SU-DHL-6 (cell line): ENCODE measurements at regions not wholly inside any gene's neighbourhood (a gene's known extent, or its start where the extent isn't known, plus 50 kb on each side); places are given as distances from the start of the nearest gene placed in this dataset.

Experiments used
- H2AFZ ChIP-seq: fragments of 200-600 bp; sonication (generic); 2 replicates; pipeline ENCODE4 v1.6.1; 2014; ENCODE audit warnings: low read depth, mild to moderate bottlenecking, moderate library complexity, mixed read lengths, antibody characterized with exemption, low read length; ENCODE audit not compliant: severe bottlenecking
- H3F3A ChIP-seq: fragments of 200-600 bp; shearing (Covaris generic); 2 replicates; pipeline ENCODE4 v1.6.0; 2016; ENCODE audit warnings: antibody characterized with exemption, mild to moderate bottlenecking; ENCODE audit not compliant: insufficient read depth
- H3K27ac ChIP-seq: fragments of 200-600 bp; sonication (generic); 2 replicates; pipeline ENCODE4 v1.5.1; 2016; ENCODE audit warnings: low read depth, mild to moderate bottlenecking, low read length, moderate library complexity, mixed read lengths
- H3K27me3 ChIP-seq: fragments of 200-600 bp; sonication (generic), shearing (Covaris generic); 2 replicates; pipeline ENCODE4 v1.6.0; 2014; ENCODE audit warnings: mild to moderate bottlenecking, low read length
- H3K36me3 ChIP-seq: fragments of 200-600 bp; sonication (generic); 2 replicates; pipeline ENCODE4 v1.6.1; 2014; ENCODE audit warnings: mild to moderate bottlenecking, low read length, mixed read lengths
- H3K4me2 ChIP-seq: fragments of 300-600, 200-600 bp; shearing (Covaris generic), sonication (generic); 2 replicates; pipeline ENCODE4 v1.6.0; 2014; ENCODE audit warnings: low read length, low read depth, mild to moderate bottlenecking; ENCODE audit not compliant: poor library complexity, severe bottlenecking
- H3K4me3 ChIP-seq: fragments of 200-600 bp; sonication (generic); 2 replicates; pipeline ENCODE4 v1.5.1; 2014; ENCODE audit warnings: antibody characterized with exemption, low read length, mild to moderate bottlenecking, mixed read lengths; ENCODE audit not compliant: insufficient read depth, poor library complexity, severe bottlenecking
- H3K79me2 ChIP-seq: fragments of 200-600 bp; sonication (generic); 2 replicates; pipeline ENCODE4 v1.6.1; 2014; ENCODE audit warnings: mild to moderate bottlenecking, low read length, moderate library complexity; ENCODE audit not compliant: insufficient read depth
- H3K9ac ChIP-seq: fragments of 200-600 bp; sonication (generic); 2 replicates; pipeline ENCODE4 v1.7.0; 2014; ENCODE audit warnings: mild to moderate bottlenecking, low read length
- H3K9me2 ChIP-seq: fragments of 200-600 bp; sonication (generic); replicated peaks from 2 replicates; pipeline ENCODE4 v1.6.1; 2014; ENCODE audit warnings: low read length; ENCODE audit not compliant: insufficient read depth
- H3K9me3 ChIP-seq: fragments of 200-600 bp; sonication (generic); 2 replicates; pipeline ENCODE4 v1.6.1; 2014; ENCODE audit warnings: low read length, mixed read lengths; ENCODE audit not compliant: insufficient read depth
- H4K20me1 ChIP-seq: fragments of 200-600 bp; sonication (generic); 2 replicates; pipeline ENCODE4 v1.6.1; 2014; ENCODE audit warnings: low read depth, mild to moderate bottlenecking, antibody characterized with exemption, low read length, moderate library complexity, mixed read lengths
- CTCF ChIP-seq: fragments of 200-600 bp; sonication (generic); IDR thresholded peaks from one replicate; pipeline ENCODE4 v1.5.1; 2017; ENCODE audit warnings: antibody characterized with exemption, mild to moderate bottlenecking, low read length, moderate library complexity; ENCODE audit not compliant: insufficient read depth, poor library complexity, severe bottlenecking
- EZH2phosphoT487 ChIP-seq: fragments of 200-600 bp; sonication (generic), shearing (Covaris generic); conservative IDR thresholded peaks from 2 replicates; pipeline ENCODE4 v1.6.1; 2018; ENCODE audit warnings: mild to moderate bottlenecking, antibody characterized with exemption, low read length, moderate library complexity, mixed read lengths

- Histone ChIP-seq H4K20me1 (no peaks in the 10 kb centered on the region), H3K9ac (no peak overlapping the region), H3K79me2 (no peaks in the 10 kb centered on the region), H3K27ac (no peak overlapping the region), H3K36me3 (no peaks in the 10 kb centered on the region), H3F3A (no peaks in the 10 kb centered on the region), H2AFZ (no peak overlapping the region), H3K4me2 (no peak overlapping the region), H3K27me3 (no peaks in the 10 kb centered on the region), H3K9me3 (no peaks in the 10 kb centered on the region), H3K9me2 (no peaks in the 10 kb centered on the region), H3K4me3 (no peak overlapping the region)
- no peak for TF ChIP-seq CTCF
- TF ChIP-seq EZH2phosphoT487, result no peak
Observed at GRCh38 chr15:31474059-31474868, 147.6 kb downstream of the KLF13 start.

- Histone ChIP-seq H3K9me2 (no peaks in the 10 kb centered on the region), H4K20me1 (no peaks in the 10 kb centered on the region), H3K27ac (no peak overlapping the region), H3K27me3 (no peaks in the 10 kb centered on the region), H3K9me3 (no peaks in the 10 kb centered on the region), H3K36me3 (no peaks in the 10 kb centered on the region), H2AFZ (no peak overlapping the region), H3K9ac (no peak overlapping the region), H3K79me2 (no peaks in the 10 kb centered on the region), H3F3A (no peaks in the 10 kb centered on the region), H3K4me3 (no peak overlapping the region), H3K4me2 (no peak overlapping the region)
- TF ChIP-seq CTCF (no peak), EZH2phosphoT487 (no peak)
Observed at GRCh38 chr15:31476236-31476810, 149.7 kb downstream of the KLF13 start.

- no peaks in the 10 kb centered on the region for H3K9me3 ChIP-seq
- no peaks in the 10 kb centered on the region for H3K36me3 ChIP-seq
- no peaks in the 10 kb centered on the region for H3K27me3 ChIP-seq
- H3K4me2 ChIP-seq, result no peak overlapping the region
- H4K20me1 ChIP-seq, result no peaks in the 10 kb centered on the region
- TF ChIP-seq CTCF, result no peak
- no peak for TF ChIP-seq EZH2phosphoT487
- H3K27ac ChIP-seq, result no peak overlapping the region
- no peaks in the 10 kb centered on the region for H3F3A ChIP-seq
- H3K79me2 ChIP-seq, result no peaks in the 10 kb centered on the region
- no peak overlapping the region for H3K4me3 ChIP-seq
- H2AFZ ChIP-seq, result no peak overlapping the region
- no peaks in the 10 kb centered on the region for H3K9me2 ChIP-seq
- H3K9ac ChIP-seq, result no peak overlapping the region
Observed at GRCh38 chr15:31476866-31477265, 150.2 kb downstream of the KLF13 start.
